Effector CD8-positive, alpha-beta T cell (primary cell): ENCODE measurements at regions not wholly inside any gene's neighbourhood (a gene's known extent, or its start where the extent isn't known, plus 50 kb on each side); places are given as distances from the start of the nearest gene placed in this dataset.

ENCODE experiments used
- DNase-seq: peaks from one replicate; lab custom pipeline; 2025; lab: John Stamatoyannopoulos, UW

DNA sequence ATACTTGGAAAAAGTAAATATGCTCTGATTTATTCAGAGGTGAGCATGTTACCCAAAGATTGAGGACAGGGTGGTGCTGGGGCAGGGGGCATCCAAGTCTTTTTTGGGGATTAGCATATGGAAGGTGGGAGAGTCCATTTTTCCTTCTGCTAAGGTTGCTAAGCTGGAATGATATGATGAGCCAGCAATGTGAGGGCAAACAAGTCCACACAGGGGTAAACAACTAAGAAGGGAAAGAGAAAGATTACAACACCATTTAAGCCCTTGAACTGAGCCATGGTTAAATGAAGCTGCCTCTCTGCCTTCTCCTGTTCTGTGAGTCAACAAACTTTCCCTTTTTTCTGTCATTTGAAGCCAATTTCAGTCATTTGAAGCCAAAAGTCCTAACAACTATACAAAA is 89.0 kb downstream of the RPL22L1 start:
- no peak for DNase-seq

- DNase-seq, result no peak
These were observed 89.5 kb downstream of the RPL22L1 start for GRCh38 chr3:170780471-170780870.

- DNase-seq, result no peak
These were observed 91.5 kb downstream of the RPL22L1 start for GRCh38 chr3:170778240-170779217.

- no peak for DNase-seq
These were observed 92.5 kb downstream of the RPL22L1 start for GRCh38 chr3:170777564-170777926.

DNA sequence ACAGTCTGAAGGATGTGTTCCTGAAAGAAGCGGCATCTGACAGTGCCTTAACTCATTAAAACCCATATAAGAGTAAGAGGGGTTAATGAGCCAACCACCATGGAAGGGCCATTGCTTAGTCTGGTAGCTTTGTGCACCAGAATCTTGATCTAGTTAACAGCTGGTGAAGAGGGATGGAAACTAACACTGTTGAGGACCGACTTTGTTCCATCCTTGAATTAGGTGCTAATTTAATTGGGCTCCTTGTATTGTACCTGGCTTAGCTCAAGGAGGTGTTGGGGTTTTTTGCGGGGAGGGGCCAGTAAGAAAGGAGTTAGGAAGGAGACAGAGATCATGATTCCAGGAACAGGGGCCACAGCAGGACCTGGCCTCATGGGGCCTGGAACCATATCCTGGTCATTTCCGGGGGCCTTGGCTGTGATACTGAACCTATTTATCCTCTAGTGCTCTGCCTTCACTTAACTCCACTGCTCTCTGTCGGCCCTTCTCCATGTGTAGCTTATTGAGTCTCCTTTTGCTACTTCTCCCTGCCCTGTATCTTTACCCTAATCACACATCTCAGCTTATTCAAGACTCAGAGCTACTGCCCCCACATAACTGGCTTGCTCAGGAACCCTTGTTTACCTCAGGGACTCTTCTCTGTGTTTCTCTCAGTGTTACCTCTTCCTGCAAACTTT is 93.0 kb downstream of the RPL22L1 start:
- DNase-seq, result no peak

GRCh38 chr3:170773682-170774425 is 96.1 kb downstream of the RPL22L1 start:
- no peak for DNase-seq

DNA sequence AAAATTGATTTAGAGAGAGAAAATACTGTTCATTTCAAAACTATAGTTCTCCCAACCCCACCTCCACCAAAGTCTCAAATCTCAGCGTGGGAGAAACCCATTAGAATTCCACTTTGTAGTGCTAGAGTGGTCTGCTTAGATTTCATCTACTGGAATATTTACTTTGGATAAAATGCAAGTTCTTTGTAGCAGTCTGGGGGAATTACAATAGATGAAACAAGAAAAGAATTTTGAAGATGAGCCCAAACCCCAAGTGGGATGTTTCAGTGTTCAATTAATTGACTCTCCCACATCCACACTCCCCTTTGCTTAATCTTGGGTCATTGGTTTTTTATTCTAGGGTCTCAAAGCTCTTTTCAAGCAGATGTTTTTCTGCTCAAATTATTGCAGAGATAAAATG is 97.8 kb downstream of the RPL22L1 start:
- DNase-seq, result no peak

- DNase-seq, result no peak
These were observed 101.6 kb downstream of the RPL22L1 start for GRCh38 chr3:170768334-170768801.

DNA sequence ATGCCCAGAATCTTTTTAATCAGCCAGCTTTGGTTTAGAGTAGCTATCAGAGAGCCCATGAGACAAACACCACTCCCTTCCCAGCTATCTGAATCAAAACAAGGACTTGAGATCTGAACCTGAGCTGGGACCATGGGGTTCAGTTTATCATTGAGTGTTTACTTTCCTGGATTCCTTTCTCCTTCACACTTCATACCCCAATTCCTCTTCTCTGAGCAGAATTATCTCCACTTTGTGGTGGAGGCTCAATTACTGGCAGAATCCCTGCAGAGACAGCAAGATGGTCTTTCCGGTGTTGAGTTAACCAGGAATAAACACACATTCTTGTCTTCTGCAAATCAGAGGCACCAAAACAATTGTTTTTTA is 102.4 kb downstream of the RPL22L1 start:
- no peak for DNase-seq

DNA sequence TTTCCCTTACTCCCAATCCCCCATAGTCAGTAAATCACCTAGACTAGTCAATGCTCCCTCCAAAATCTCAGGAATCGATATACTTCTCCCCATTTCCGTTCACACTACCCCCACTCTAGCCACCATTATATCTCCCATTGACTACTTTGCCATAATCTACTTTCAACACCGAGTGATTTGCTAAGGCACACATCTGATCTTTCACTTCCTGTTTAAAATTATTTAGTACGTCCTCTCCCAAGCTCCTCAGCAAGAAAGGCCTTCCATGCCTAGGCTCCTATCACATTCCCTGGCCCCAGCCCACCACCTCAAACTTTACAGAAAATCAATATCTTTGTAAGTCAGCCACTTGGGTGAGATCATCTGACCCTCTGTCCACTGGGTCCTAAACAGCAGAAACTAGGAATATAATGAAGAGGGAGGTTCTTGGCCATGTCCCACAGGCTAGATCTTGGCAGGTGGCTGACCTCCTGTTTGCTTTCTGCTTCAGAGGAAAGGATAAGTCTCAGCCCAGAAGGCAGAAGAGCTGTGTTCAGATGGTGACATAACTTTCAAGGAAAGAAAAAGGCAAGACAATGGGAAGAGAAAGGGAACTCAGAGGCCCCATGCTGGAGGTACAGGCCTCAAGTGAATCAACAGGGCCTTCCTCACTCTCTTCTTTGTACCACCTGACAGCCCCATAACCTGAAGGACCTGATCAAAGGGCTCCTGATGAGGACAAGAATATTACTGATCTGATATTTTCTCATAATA is 103.0 kb downstream of the RPL22L1 start:
- no peak for DNase-seq

GRCh38 chr3:170766253-170766652 is 103.7 kb downstream of the RPL22L1 start:
- DNase-seq, result no peak

DNA sequence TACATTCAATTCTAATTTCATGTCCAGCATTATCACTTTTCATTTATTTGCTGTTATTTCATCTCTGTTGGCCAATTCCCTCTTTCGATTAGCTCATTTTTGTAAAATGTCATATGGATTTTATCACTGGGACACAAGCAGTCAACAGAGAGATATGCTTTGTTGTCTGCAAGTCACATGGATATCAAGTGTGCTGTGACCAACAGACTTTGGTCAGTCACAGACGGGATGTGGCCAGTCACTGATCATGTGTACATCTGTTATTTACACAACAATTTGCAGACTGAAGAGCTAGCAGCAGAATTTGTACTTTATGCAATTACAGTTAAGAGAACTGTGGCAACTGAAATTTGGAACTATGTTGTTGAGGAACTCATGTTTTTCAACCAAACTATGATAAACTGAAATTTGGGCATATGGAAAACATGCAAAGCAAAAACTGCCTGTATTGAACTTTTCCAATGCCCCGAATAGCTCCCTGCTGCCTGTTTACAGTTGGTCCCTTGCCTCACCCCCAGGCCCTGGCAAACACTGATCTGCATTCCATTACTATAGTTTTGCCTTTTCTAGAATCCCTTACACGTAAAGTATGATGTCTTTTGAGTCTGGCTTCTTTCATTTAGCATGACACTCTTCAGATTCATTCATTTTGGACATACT is 104.4 kb downstream of the RPL22L1 start:
- DNase-seq, result no peak

GRCh38 chr3:170764017-170764416 is 106.0 kb downstream of the RPL22L1 start:
- no peak for DNase-seq

GRCh38 chr3:170762064-170762463 is 107.9 kb downstream of the RPL22L1 start:
- no peak for DNase-seq

GRCh38 chr3:170761103-170761502 is 108.9 kb downstream of the RPL22L1 start:
- DNase-seq, result no peak

- DNase-seq, result no peak
These were observed 109.8 kb downstream of the RPL22L1 start for GRCh38 chr3:170760174-170760526.

- DNase-seq, result no peak
These were observed 110.4 kb downstream of the RPL22L1 start for GRCh38 chr3:170759511-170760173.

- DNase-seq, result no peak
These were observed 113.0 kb downstream of the RPL22L1 start for GRCh38 chr3:170757038-170757437.

DNA sequence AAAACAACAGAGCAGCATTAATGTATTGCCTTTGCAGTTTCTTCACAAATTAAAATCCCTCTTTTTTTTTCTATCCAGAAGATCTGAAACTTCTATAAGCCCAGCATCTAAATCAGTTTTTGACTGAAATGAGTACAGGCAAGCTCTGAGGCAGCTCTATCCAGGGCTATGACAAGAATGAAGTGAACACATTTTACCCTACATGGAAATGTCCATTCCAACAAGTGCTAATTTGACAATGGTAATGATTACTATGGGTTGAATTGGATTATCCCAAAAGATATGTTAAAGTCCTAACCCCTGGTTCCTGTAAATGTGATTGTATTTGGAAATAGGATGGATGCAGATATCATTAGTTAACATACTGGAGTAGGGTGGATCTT is 115.7 kb downstream of the RPL22L1 start:
- DNase-seq, result no peak

DNA sequence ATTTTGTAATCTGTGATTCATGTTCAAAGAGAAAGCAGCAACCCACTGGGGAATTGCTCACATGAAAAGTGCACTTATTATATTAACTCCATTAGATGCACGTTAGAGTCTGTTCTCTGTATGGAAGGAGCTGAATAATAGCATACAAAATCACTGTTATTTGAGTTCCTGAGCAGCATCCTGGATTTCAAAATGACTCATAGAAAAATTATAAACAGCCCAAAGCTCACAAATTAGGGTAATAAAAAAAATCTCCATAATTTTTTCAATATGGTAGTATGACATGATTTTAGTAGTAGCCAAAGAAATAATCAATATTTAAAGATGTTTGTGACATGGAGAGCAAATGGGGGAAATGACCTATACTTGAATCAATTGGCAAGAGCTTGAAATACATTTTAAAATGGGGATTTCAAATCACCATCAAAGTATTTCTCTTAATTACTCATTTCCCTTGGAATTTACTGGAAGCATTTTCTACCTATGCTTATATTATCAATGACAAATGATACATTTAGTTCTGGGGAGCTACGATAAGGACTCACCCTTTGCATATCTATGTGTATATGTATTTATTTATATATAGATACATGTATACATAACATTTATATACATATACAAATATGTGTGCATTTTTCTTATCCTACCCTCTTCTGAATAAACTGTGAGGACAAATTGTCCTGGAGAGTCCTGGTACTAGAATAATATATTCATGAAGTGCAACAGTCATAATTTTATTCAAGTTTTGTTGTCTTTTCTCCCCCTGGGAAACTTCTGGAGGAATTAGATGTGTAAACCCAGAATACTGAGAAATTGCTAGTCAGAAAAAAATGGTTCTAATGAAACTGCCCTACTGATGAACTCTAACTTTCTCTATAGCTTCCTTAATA is 116.3 kb downstream of the RPL22L1 start:
- no peak for DNase-seq
